ENCODE measurements at regions not wholly inside any gene's neighbourhood (a gene's known extent, or its start where the extent isn't known, plus 50 kb on each side); places are given as distances from the start of the nearest gene placed in this dataset.

- H3K9me3 Mint-ChIP-seq, result no peaks in the 10 kb centered on the region
- H3K4me1 Mint-ChIP-seq, result no peaks in the 10 kb centered on the region
- no peak overlapping the region for H3K4me3 Mint-ChIP-seq
- no peak overlapping the region for H3K27ac Mint-ChIP-seq
- ATAC-seq (ENCODE audit: low read depth) (no peak), DNase-seq (ENCODE audit: low spot score in 2 of 2) (no peak)
- peaks cover 4% of the 10 kb centered on the region for H3K27me3 Mint-ChIP-seq
- no peaks in the 10 kb centered on the region for H3K36me3 Mint-ChIP-seq
These were observed 422.9 kb downstream of the SETD4 start for GRCh38 chr21:35637431-35637830.

- Mint-ChIP-seq H3K4me1 (no peaks in the 10 kb centered on the region), H3K9me3 (no peaks in the 10 kb centered on the region), H3K36me3 (no peaks in the 10 kb centered on the region), H3K27me3 (peaks cover 1% of the 10 kb centered on the region), H3K4me3 (no peak overlapping the region), H3K27ac (no peak overlapping the region)
- ATAC-seq (ENCODE audit: low read depth) (no peak), DNase-seq (ENCODE audit: low spot score in 2 of 2) (no peak)
These were observed 424.3 kb downstream of the SETD4 start for GRCh38 chr21:35635994-35636393.

- Mint-ChIP-seq H3K4me1 (no peaks in the 10 kb centered on the region), H3K9me3 (no peaks in the 10 kb centered on the region), H3K27me3 (peaks cover 1% of the 10 kb centered on the region), H3K27ac (no peak overlapping the region), H3K36me3 (no peaks in the 10 kb centered on the region), H3K4me3 (no peak overlapping the region)
- no peak for DNase-seq (ENCODE audit: low spot score in 2 of 2)
- no peak for ATAC-seq (ENCODE audit: low read depth)
These were observed 425.1 kb downstream of the SETD4 start for GRCh38 chr21:35635261-35635660.

GRCh38 chr21:35633501-35633900 is 426.8 kb downstream of the SETD4 start:
- Mint-ChIP-seq H3K4me1 (no peaks in the 10 kb centered on the region), H3K27me3 (peaks cover 4% of the 10 kb centered on the region), H3K36me3 (no peaks in the 10 kb centered on the region), H3K27ac (no peak overlapping the region), H3K9me3 (no peaks in the 10 kb centered on the region), H3K4me3 (no peak overlapping the region)
- DNase-seq (ENCODE audit: low spot score in 2 of 2) (no peak), ATAC-seq (ENCODE audit: low read depth) (no peak)

- DNase-seq (ENCODE audit: low spot score in 2 of 2), result no peak
- no peak overlapping the region for H3K4me3 Mint-ChIP-seq
- H3K27me3 Mint-ChIP-seq, result peaks cover 4% of the 10 kb centered on the region
These were observed 427.6 kb downstream of the SETD4 start for GRCh38 chr21:35632711-35633110.

GRCh38 chr21:35628316-35628715 is 432.0 kb downstream of the SETD4 start:
- Mint-ChIP-seq H3K4me3 (no peak overlapping the region), H3K36me3 (no peaks in the 10 kb centered on the region), H3K9me3 (no peaks in the 10 kb centered on the region), H3K4me1 (no peaks in the 10 kb centered on the region), H3K27me3 (peaks cover 10% of the 10 kb centered on the region), H3K27ac (no peak overlapping the region)
- DNase-seq (ENCODE audit: low spot score in 2 of 2) (no peak), ATAC-seq (ENCODE audit: low read depth) (no peak)

More at GRCh38 chr21:35632711-35633110, 427.6 kb downstream of the SETD4 start:
- Mint-ChIP-seq H3K27ac (no peak overlapping the region), H3K9me3 (no peaks in the 10 kb centered on the region), H3K36me3 (no peaks in the 10 kb centered on the region), H3K4me1 (no peaks in the 10 kb centered on the region)
- no peak for ATAC-seq (ENCODE audit: low read depth)

GRCh38 chr21:35627462-35627861 is 432.9 kb downstream of the SETD4 start:
- Mint-ChIP-seq H3K4me1 (no peaks in the 10 kb centered on the region), H3K4me3 (no peak overlapping the region), H3K36me3 (no peaks in the 10 kb centered on the region), H3K9me3 (no peaks in the 10 kb centered on the region), H3K27ac (no peak overlapping the region), H3K27me3 (peaks cover 10% of the 10 kb centered on the region)
- ATAC-seq (ENCODE audit: low read depth) (no peak), DNase-seq (ENCODE audit: low spot score in 2 of 2) (no peak)

- no peak overlapping the region for H3K27ac Mint-ChIP-seq
- no peaks in the 10 kb centered on the region for H3K9me3 Mint-ChIP-seq
- no peaks in the 10 kb centered on the region for H3K4me1 Mint-ChIP-seq
These were observed 434.8 kb downstream of the SETD4 start for GRCh38 chr21:35625576-35625975.

GRCh38 chr21:35624901-35625300 is 435.4 kb downstream of the SETD4 start:
- Mint-ChIP-seq H3K4me1 (no peaks in the 10 kb centered on the region), H3K9me3 (no peaks in the 10 kb centered on the region), H3K4me3 (no peak overlapping the region), H3K36me3 (no peaks in the 10 kb centered on the region), H3K27ac (no peak overlapping the region), H3K27me3 (peaks cover 10% of the 10 kb centered on the region)
- no peak for ATAC-seq (ENCODE audit: low read depth)
- DNase-seq (ENCODE audit: low spot score in 2 of 2), result no peak

More at GRCh38 chr21:35625576-35625975, 434.8 kb downstream of the SETD4 start:
- H3K27me3 Mint-ChIP-seq, result peaks cover 10% of the 10 kb centered on the region
- DNase-seq (ENCODE audit: low spot score in 2 of 2) (no peak), ATAC-seq (ENCODE audit: low read depth) (no peak)
- no peak overlapping the region for H3K4me3 Mint-ChIP-seq
- H3K36me3 Mint-ChIP-seq, result no peaks in the 10 kb centered on the region

- Mint-ChIP-seq H3K36me3 (no peaks in the 10 kb centered on the region), H3K9me3 (no peaks in the 10 kb centered on the region), H3K27ac (no peak overlapping the region), H3K27me3 (peaks cover 11% of the 10 kb centered on the region), H3K4me1 (no peaks in the 10 kb centered on the region), H3K4me3 (no peak overlapping the region)
- ATAC-seq (ENCODE audit: low read depth) (no peak), DNase-seq (ENCODE audit: low spot score in 2 of 2) (no peak)
These were observed 437.7 kb downstream of the SETD4 start for GRCh38 chr21:35622612-35623011.

GRCh38 chr21:35619184-35619583 is 441.1 kb downstream of the SETD4 start:
- H3K27me3 Mint-ChIP-seq, result peaks cover 9% of the 10 kb centered on the region
- no peak for ATAC-seq (ENCODE audit: low read depth)
- DNase-seq (ENCODE audit: low spot score in 2 of 2), result no peak
- no peak overlapping the region for H3K4me3 Mint-ChIP-seq
- H3K36me3 Mint-ChIP-seq, result no peaks in the 10 kb centered on the region
- no peaks in the 10 kb centered on the region for H3K9me3 Mint-ChIP-seq
- H3K27ac Mint-ChIP-seq, result no peak overlapping the region
- peaks cover 3% of the 10 kb centered on the region for H3K4me1 Mint-ChIP-seq

GRCh38 chr21:35617491-35617890 is 442.8 kb downstream of the SETD4 start:
- Mint-ChIP-seq H3K4me1 (peaks cover 3% of the 10 kb centered on the region), H3K4me3 (no peak overlapping the region), H3K27me3 (peaks cover 5% of the 10 kb centered on the region), H3K9me3 (no peaks in the 10 kb centered on the region), H3K36me3 (no peaks in the 10 kb centered on the region), H3K27ac (no peak overlapping the region)
- DNase-seq (ENCODE audit: low spot score in 2 of 2), result no peak
- no peak for ATAC-seq (ENCODE audit: low read depth)

- Mint-ChIP-seq H3K27ac (no peak overlapping the region), H3K4me1 (peaks cover 3% of the 10 kb centered on the region), H3K36me3 (no peaks in the 10 kb centered on the region), H3K4me3 (no peak overlapping the region), H3K27me3 (peaks cover 10% of the 10 kb centered on the region), H3K9me3 (no peaks in the 10 kb centered on the region)
- ATAC-seq (ENCODE audit: low read depth) (no peak), DNase-seq (ENCODE audit: low spot score in 2 of 2) (no peak)
These were observed 444.2 kb downstream of the SETD4 start for GRCh38 chr21:35616090-35616489.

GRCh38 chr21:35615325-35615724 is 445.0 kb downstream of the SETD4 start:
- no peak overlapping the region for H3K4me3 Mint-ChIP-seq
- H3K9me3 Mint-ChIP-seq, result no peaks in the 10 kb centered on the region
- no peak for DNase-seq (ENCODE audit: low spot score in 2 of 2)
- H3K36me3 Mint-ChIP-seq, result no peaks in the 10 kb centered on the region
- ATAC-seq (ENCODE audit: low read depth), result no peak
- H3K4me1 Mint-ChIP-seq, result peaks cover 3% of the 10 kb centered on the region
- H3K27ac Mint-ChIP-seq, result no peak overlapping the region
- H3K27me3 Mint-ChIP-seq, result peaks cover 10% of the 10 kb centered on the region

GRCh38 chr21:35614396-35614921 is 445.9 kb downstream of the SETD4 start:
- DNase-seq (ENCODE audit: low spot score in 2 of 2) (no peak), ATAC-seq (ENCODE audit: low read depth) (no peak)
- Mint-ChIP-seq H3K36me3 (no peaks in the 10 kb centered on the region), H3K4me1 (peaks cover 3% of the 10 kb centered on the region), H3K9me3 (no peaks in the 10 kb centered on the region), H3K27ac (no peak overlapping the region), H3K27me3 (peaks cover 10% of the 10 kb centered on the region), H3K4me3 (no peak overlapping the region)

Measured in memory B cell (primary cell).